Spleen (tissue), 7 donors: ENCODE measurements at regions not wholly inside any gene's neighbourhood (a gene's known extent, or its start where the extent isn't known, plus 50 kb on each side); places are given as distances from the start of the nearest gene placed in this dataset.

Experiments
- CTCF ChIP-seq, 11 experiments: fragments of 200-600 bp in 7 of 11; fragments of 450-650 bp in 4 of 11; sonication (generic) in 4 of 11; IDR thresholded peaks in 8 of 11; conservative IDR thresholded peaks in 3 of 11; 1 replicate in 7 of 11; 2 replicates in 4 of 11; pipeline versions ENCODE4 v1.4.0 to v1.8.0; 2016 to 2021; ENCODE audit warnings: antibody characterized with exemption in 11 of 11, inconsistent platforms in 4 of 11, mild to moderate bottlenecking in 1 of 11
- POLR2A ChIP-seq, 3 donors: fragments of 450-650 bp; IDR thresholded peaks; one replicate each; pipeline ENCODE4 v1.5.1; 2017; ENCODE audit warnings: antibody characterized with exemption in 3 of 3, mild to moderate bottlenecking in 1 of 3
- donor health status: DM: no; HTN: no; CAD: no; lungs with moderate emphysema.
- donor health status: DM: no; HTN: no; CAD: no.
- donor health status: DM: no; HTN: no; CAD: no.

DNA sequence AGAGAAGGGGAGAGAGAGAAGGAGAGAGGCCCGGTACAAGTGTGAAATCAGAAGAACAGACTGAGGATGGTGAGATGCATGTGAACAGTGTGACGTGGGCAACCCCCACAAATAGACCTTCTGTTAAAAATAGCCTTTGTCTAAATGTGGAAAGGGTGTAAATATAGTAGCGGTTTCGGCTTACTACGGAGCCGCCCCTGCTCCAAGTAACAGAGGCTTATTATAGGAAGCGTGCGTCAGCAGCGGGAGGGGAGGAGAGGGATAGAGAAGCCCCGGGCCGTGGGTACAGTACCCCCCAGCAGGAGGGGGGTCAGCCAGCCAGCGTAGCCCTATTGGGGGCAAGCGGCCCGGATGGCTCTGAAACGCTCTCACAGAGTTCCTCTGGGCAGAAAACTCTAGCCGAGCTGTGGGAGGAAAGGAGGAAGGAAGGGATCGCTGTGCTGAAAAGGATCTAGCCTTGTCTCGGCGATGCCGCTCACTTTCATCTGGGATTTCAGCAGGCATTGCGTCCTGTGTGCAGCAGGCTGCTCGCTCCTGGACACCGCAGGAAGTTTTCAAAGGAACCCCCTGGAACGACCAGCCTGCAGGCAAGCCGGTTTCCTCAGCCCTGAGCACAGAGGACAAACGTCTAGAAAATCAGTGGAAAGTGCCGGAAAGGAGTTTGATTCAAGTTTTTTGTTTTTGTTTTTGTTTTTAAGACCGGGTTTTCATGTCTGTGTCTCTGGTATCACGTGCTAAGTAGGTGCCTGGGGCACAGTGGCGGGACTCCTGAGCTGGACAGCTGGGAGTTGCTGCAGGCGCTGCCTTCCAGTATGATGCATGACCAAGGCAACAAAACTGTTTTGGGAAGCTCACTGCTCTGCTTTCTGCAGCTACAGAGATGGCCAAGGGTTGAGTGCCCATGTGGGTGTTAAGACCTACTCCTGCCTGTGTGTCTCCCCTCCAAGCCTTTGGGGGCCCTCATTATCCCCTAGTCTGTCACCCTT is 146.6 kb downstream of the SEC61B start:
- no peak for TF ChIP-seq CTCF (IDR thresholded peaks at IDR 0.05 in 8 of 11, conservative IDR thresholded peaks at IDR 0.05 in 3 of 11)
- TF ChIP-seq POLR2A (IDR thresholded peaks at IDR 0.05): no peak
